GM19438 (cell line): ENCODE measurements at regions not wholly inside any gene's neighbourhood (a gene's known extent, or its start where the extent isn't known, plus 50 kb on each side); places are given as distances from the start of the nearest gene placed in this dataset.
A peak's percentile ranks its signal among the peaks of the same experiment; 100 is the strongest.

ENCODE experiments used
- ATAC-seq: cut with Tn5 transposase; IDR thresholded peaks from one replicate; pipeline ENCODE4 v1.9.1; 2021; ENCODE audit warnings: low read depth; ENCODE audit not compliant: unreplicated experiment

DNA sequence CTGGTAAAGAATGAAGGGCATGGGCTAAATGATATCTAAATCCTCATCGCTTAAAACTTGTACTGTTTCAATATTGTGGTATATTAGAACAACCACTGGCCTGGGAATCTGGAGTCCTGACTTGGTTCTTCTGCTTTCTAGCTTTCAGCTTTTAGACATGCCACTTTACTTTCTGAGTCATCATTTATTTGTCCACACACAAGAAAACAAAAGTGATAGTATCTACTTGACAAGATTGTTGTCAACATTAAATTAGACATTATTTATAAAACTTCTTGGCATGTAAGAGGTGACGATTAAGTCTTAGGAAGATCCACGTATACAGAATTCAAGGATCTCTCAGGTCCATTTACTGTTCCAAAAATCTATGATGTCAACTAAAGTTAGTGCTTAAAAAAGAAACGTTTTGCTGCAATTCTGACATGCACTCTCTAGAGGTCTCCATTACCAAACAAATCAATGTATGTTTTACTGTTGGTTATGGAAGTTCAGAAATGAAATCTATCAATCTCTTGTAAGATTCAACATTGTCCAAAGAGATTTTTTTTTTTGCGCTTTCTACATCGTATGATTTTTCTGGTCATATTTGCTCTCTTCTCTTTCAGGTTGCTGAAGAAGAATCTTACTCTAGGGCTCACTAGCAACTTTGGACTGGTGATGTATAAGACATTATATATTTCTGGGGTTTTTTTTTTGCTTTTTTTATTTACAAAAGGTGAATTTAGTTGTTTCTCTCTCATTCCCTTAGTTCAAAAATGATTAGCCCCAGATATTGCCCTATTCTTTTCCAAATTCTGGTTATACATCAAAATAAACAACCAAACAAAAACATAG is 53.6 kb upstream of the DYNC1I1 start:
- no peak for ATAC-seq

DNA sequence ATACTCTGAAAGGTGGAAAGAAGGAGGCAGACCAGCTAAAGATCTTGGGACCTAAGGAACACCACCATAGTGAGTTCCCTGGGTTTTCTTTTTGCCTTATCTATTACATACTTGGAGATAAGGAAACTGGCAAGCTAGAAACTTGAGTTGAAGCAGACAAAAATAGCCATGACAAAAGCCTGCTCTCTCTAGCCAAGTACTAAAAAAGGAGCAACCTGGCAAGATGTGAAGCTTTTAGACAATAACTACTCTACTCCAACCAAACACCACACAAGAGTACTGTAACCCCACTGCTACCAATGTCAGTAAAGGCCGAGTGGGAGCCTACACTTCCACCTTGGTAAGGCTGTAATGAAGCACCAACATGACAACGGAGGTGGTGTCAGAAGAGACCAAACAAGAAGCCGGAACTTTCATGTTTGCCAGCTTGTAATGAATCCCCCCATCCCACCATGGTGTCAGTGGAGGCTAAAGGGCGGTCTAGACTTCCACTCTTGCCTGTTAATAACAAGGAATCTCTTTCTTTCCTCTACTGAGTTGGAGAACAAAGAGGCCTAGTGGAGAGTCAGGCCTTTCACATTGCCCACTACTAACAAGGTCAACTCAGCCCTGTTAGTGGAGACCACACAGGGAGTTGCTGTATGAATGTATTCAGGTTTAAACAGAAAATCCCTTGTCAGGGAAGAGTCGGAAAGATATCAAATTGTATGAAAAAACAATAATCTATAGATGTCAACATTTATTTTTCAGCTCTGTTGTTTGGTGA is 55.8 kb upstream of the DYNC1I1 start:
- no peak for ATAC-seq

DNA sequence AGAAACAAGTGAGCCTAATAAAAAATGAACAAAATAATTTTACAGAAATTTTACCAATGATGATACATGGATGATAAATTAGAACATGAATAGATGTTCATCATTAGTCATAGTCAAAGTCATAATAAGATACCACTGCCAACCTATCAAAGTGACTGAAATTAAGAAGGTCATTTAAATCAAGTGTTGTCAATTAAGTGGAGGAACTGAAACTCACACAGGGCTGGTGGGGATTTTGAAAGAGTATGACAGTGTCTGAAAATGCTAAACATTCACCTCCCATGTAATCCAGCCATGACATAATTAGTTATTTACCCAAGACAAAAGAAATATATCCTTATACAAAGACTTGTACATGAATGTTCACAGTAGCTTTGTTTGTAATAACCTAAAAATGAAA is 57.1 kb upstream of the DYNC1I1 start:
- ATAC-seq, result peak; percentile 87

DNA sequence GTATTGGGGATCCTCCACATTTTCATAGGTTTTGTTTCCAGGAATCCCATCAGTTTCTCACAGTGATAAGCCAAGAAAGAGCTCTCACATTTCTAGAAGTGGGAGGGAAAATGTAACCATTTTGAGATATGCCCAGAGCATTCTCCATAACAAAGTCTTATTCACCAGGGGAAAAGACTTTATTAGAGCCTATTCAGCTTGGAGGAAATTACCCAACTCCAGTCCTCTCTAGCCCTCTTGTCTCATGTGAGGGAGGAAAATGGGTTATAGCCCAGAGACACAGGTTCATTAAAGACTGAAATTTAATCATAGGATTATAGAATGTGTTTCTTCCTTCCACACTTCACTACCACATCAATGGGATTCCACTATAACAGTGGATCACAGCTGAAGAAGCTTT is 61.6 kb upstream of the DYNC1I1 start:
- no peak for ATAC-seq

DNA sequence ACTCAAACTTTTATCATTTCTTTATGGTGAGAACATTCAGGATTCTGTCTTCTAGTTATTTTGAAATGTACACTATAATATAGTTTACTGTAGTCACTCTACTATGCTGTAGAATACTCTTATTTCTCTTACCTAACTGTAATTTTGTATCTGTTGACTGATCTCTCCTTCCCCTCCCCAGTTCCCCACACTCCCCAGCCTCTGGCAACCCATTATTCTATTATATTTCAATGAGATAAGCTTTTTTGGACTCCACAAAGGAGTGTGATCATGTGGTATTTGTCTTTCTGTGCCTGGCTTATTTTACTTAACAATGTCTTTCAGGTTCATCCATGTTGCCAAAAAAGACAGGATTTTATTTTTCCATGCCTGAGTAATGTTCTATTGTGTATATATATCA is 71.4 kb upstream of the DYNC1I1 start:
- ATAC-seq, result no peak

DNA sequence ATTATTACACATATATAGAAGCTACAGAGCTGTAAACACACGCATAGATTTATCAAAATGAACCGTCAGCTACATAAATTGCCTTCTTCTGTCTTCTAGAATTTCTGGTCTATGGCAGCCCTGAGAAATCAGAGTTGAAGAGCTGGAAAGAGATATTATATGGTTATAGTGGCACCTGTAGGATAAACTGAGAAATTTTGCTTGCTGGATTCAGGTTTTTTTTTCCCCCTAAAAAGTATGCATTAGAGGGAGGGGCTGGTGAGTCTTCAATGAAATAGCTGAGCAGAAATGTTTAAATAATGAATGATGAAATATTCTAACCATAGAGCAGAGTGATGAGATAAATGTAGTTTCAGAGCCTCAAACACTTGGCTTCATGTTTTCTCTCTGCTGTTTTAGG is 78.0 kb upstream of the DYNC1I1 start:
- no peak for ATAC-seq

DNA sequence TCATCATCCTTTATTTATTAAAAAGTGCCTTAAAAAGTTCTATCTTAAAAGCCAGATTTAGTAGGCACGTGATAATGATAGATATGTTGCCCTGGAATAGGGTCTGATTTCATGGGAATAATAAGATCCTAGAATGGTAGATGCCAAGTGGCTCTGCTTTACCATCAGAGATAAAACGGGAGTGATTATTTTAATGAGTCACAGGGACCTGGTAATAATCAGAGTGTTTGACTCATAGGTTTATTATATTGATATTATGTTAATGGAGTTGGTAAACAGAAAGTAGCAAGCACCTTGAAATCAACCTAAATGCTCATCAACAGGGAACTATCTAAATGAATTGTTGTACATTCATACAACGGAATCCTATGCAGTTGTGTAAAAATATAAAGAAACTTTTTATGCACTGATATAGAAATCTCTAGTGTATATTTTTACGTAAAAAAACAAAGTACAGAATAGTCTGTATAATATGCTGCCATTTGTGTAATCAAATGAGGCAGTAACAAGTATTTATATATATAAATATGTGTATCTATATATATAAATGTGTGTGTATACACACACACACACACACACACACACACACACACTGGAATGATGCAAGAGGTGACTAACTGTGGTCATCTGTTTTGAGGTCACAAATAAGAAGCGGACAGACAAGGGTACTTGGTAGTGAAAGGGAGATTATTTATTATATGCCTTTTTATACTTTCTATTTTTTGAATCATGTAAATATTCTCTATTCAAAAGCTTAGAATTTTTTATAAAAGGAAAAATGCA is 78.6 kb upstream of the DYNC1I1 start:
- no peak for ATAC-seq

DNA sequence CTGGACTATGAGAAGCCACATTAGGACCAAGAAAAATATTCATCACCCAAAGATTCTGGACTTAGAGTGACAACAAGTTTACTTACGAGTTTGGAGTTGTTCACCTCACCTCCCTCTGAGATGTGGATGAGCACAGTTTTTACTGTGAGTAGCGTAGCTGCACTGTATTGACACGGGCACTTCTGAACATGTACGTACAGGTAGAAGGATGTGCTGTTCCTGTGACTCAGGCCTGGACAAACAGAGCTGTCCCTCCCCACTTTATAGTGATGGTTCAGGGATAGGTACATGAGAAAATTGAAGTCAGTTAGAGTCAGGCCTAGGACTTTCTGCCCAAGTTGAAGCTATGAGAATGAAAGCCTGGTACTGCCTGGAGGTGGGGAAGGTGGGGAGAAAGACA is 80.9 kb upstream of the DYNC1I1 start:
- no peak for ATAC-seq

DNA sequence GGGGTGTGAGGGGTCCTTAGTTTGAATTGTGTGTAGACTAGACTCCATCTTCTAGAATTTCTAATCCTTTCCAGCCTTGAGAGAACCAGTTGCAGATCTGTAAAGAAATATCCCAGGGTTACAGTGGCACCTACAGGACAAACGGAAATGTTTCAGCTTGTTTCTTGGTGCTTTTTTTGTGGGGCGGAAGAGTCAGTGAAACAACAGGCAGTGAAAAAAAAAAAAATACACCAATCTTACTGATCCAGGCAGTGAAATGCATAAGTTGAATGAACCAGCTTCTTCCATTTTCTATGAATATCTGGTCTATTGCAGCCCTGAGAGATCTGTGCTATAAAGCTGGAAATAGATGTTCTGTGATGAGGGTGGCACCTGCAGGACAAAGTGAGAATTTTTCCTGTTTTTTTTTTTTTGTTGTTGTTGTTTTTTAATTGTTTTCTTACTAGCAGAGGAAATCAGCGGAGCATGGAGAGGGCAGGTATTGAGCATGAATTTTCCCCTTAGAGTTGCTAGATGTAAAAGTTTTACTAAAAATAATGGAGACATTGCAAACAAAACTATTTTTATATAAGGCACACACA is 81.9 kb upstream of the DYNC1I1 start:
- peak; percentile 71 for ATAC-seq

DNA sequence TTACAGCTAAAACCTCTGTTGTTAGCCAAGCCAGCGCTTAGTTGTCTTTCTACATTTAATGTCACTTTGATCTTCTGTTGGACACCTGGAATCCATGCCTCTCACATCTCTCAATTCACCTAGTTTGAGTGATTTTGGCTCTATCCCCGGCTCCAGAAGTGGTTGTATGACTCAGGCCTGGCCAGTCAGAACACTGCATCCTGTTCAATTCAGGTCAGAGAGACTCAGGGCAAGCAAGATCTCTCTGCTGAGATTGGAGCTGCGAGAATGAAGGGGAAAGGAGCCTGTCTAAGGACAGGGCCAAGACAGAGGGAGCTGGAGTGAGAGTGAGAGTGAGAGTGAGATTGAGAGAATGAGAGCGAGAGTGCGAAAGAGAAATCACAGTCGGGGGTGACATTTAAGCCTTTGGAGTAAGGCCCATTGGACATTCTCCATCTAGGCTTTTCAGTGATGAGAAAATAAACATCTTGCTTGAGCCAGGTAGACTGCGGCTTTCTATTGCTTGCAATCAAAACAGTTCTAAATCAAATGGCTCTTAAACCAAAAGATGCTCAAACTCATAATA is 83.3 kb upstream of the DYNC1I1 start:
- no peak for ATAC-seq

DNA sequence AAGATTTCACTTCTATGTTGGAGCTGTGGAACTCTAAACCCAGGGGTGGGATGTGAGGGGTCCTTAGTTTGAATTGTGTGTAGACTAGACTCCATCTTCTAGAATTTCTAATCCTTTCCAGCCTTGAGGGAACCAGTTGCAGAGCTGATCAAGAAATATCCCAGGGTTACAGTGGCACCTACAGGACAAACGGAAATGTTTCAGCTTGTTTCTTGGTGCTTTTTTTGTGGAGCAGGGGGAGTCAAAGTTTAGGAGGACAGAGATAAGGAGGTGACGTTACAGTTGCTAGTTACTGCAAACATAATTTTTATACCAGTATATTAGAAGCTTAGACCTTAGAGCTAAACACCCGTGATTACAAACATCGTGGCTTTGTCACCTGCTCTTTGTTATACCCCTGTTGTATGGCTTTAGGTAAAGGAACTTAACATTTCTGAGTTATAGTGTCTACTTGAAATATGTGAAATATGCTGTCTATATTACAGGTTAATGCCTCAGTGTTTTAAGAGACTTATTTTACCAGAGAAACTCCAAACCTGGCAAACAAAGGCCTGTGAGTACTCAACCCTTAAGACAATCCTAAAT is 84.5 kb upstream of the DYNC1I1 start:
- peak; percentile 45 for ATAC-seq

DNA sequence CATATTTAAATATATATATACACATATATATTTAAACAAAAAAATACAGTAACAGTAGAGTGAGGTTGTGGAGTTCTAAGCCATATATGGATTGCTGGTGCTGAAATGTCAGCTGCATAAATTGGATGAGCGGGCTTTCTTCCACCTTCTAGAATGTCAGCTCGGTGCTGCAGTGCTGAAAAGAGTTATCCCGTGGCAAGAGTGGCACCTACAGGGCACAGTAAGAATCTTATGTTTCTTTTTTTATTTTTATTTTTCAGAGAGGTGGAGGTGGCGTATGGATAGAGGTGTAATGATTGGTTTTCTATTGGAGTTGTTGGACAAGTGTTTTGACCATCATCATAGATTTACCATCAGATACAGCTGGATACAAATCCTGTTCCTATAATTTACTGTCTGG is 86.2 kb upstream of the DYNC1I1 start:
- no peak for ATAC-seq

DNA sequence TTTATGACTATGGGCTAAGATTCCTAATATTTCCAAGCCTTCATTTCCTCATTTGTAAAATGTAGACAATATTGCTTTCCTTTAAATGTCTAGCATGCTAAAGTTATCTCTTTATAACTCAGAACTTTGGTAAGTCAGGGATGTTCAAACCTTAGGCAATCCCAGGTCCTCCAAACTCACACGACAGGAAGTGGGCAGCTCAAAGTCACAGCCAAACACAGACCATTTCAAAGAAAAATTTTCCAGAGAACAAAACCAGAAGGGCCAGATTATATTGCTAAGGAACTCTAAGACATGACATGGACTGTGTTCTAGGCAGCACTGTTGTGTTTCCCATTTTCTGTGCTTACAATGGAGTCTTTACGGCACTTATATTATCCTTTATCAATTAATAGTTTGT is 87.8 kb upstream of the DYNC1I1 start:
- ATAC-seq, result no peak

DNA sequence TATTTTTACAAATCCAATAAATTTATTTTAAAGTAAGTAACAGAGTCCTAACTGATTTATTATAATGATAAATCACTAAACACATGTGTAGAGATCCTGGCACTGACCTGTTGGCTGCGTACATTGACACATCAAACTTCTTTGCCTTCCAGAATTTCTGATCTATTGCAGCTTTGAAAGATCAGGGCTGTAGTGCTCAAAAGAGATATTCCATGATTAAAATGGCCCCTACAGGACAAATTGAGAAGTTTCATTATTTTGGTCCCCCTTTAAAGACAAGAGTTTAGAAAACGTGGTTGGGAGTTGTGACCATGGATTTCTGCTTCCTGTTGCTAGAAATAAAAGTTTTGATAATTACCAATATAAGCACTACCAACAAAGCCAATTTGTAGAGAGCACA is 87.7 kb upstream of the PDK4 start:
- ATAC-seq, result no peak

DNA sequence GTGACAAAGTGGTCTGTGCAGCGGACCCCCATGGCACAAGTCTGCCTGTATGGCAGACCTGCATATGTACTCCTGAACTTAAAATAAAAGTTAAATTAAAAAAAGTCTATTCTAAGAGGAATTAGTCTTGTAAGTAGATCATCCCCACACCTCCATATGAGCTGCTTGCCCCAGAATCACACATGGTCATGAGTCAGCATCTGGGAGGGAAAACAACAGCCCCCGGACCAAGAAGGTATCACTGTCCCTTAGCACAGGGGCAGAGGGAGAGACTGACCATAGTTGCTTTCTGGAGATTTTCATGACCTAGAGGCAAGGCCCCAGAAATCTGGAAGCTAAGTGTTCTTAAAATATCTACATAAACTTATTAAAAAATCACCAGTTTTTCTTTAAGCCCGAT is 86.6 kb upstream of the PDK4 start:
- ATAC-seq, result no peak

DNA sequence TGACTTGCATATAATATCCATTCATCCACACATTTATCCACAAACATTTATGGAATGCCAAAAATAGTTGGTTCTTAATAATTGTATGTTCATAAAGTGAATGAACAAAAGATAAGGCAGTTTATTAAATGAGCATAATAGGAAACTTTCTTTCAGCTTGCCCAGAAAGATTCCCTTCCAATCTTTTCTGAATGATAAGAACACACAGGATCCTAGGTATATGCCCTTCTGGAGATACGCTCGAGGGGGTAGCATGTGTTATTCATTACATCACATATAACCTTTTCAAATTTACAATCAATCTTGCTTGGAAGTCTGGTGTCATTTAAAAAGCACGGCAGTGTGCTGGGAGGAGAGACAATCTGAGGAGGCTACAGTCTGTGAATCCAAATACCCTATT is 80.4 kb upstream of the PDK4 start:
- ATAC-seq, result no peak

DNA sequence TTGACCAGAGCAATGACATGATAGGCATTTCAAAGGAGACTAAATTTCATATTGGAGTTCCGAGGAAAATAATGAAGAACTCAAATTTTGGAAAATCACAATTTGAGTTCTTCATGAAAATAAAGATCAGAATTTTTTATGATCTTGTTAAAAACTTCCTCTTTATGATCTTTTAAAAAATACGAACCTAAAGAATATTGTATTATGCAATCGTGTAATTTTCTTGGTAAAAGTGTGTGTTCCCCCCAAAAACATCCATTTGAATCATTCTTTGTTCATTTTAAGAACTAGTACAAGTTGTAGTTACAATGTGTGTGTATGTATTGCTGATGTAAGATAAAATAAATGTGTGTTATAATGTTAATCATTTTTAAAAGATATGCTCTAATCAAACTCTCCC is 79.3 kb upstream of the PDK4 start:
- no peak for ATAC-seq

DNA sequence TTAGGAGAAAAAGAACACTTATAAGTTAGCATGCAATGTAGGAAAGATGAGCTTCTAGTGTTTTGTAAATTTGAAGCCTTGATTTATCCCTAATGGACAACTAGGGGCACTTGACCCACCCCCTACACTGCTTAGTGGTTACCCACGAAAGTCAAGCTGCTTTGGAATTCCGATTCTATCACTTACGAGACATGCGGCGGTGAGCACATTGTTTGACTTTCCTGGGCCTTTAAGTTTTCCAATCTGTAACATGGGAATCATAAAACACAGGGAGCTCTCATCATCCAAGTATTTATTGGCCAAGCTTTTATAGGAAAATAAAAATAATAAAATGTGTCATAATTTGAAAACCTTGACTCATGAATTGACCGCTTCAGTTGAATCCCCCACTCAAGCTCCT is 78.7 kb upstream of the PDK4 start:
- no peak for ATAC-seq

DNA sequence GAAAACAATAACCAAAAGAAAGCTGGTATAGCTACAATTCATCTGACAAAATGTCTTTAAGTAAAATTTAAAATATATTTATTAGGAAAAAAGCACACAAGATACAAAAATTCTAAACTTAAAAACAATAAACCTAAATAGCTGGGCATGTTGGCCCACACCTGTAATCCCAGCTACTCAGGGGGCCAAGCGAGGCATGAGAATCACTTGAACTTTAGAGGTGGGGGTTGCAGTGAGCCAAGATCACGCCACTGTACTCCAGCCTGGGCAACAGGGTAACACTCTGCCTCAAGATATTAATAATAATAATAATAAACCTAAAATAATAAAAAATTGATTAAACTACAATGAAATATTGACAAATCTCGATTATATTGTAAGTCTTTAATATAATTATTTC is 77.8 kb upstream of the PDK4 start:
- ATAC-seq, result no peak

DNA sequence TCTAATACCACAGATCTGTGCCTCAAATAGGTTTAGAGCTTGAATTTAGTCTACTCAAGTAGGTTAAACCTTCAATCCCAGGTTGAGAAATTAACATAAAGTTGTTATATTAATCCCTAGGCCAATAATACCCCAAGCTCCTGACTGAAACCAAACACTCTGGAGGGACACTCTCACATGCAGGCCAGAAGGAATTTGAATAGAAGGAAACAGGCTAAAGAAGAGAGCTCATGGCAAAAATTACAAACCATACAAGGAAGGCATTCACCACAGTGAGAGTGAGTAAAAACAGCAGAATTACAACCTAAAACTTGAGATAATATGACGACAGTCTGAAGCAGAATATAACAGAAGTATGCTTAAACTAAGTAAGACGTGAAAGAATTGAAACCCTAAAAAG is 76.1 kb upstream of the PDK4 start:
- no peak for ATAC-seq
